ENCODE measurements at regions not wholly inside any gene's neighbourhood (a gene's known extent, or its start where the extent isn't known, plus 50 kb on each side); places are given as distances from the start of the nearest gene placed in this dataset.
"Not testable (repeated sequence)": the region's sequence is repeated elsewhere in the genome, so short reads cannot be mapped to it uniquely, and the experiment has no call there.

GRCh38 chr2:85969367-85969766 lies 80.6 kb upstream of the ST3GAL5 start:
- not testable (repeated sequence) for DNase-seq

GRCh38 chr2:85965770-85966169 lies 77.0 kb upstream of the ST3GAL5 start:
- DNase-seq: not testable (repeated sequence)

- DNase-seq: not testable (repeated sequence)
Measured at GRCh38 chr2:85963747-85964418, 75.1 kb upstream of the ST3GAL5 start.

- DNase-seq: no peak
Measured at GRCh38 chr2:85963068-85963467, 74.3 kb upstream of the ST3GAL5 start.

- DNase-seq: no peak
Measured at GRCh38 chr2:85961754-85962153, 73.0 kb upstream of the ST3GAL5 start.

GRCh38 chr2:85961053-85961452 lies 72.3 kb upstream of the ST3GAL5 start:
- DNase-seq: no peak

- no peak for DNase-seq
Measured at GRCh38 chr2:85959826-85960225, 71.0 kb upstream of the ST3GAL5 start.

- no peak for DNase-seq
Measured at GRCh38 chr2:85959185-85959584, 70.4 kb upstream of the ST3GAL5 start.

GRCh38 chr2:85958731-85959130 lies 69.9 kb upstream of the ST3GAL5 start:
- no peak for DNase-seq

GRCh38 chr2:85957256-85957655 lies 68.5 kb upstream of the ST3GAL5 start:
- no peak for DNase-seq

- no peak for DNase-seq
Measured at GRCh38 chr2:85956646-85957039, 67.9 kb upstream of the ST3GAL5 start.

- DNase-seq: no peak
Measured at GRCh38 chr2:85954590-85955458, 66.0 kb upstream of the ST3GAL5 start.

GRCh38 chr2:85954192-85954589 lies 65.4 kb upstream of the ST3GAL5 start:
- no peak for DNase-seq

- DNase-seq: no peak
Measured at GRCh38 chr2:85953476-85953875, 64.7 kb upstream of the ST3GAL5 start.

- no peak for DNase-seq
Measured at GRCh38 chr2:85952196-85952734, 63.5 kb upstream of the ST3GAL5 start.

GRCh38 chr2:85951351-85952067 lies 62.7 kb upstream of the ST3GAL5 start:
- DNase-seq: no peak

GRCh38 chr2:85950743-85951142 lies 62.0 kb upstream of the ST3GAL5 start:
- no peak for DNase-seq

GRCh38 chr2:85949280-85949679 lies 60.5 kb upstream of the ST3GAL5 start:
- DNase-seq: no peak

GRCh38 chr2:85947593-85947992 lies 58.8 kb upstream of the ST3GAL5 start:
- DNase-seq: no peak

- peak in 1 of 2 experiments; percentile 33 for DNase-seq
Measured at GRCh38 chr2:85945586-85945985, 56.8 kb upstream of the ST3GAL5 start.

GRCh38 chr2:85945172-85945571 lies 56.4 kb upstream of the ST3GAL5 start:
- no peak for DNase-seq

GRCh38 chr2:85942346-85942957 lies 53.7 kb upstream of the ST3GAL5 start:
- no peak for DNase-seq

- DNase-seq: not testable (repeated sequence)
Measured at GRCh38 chr2:85941490-85941889, 52.7 kb upstream of the ST3GAL5 start.
